ENCODE measurements at regions not wholly inside any gene's neighbourhood (a gene's known extent, or its start where the extent isn't known, plus 50 kb on each side); places are given as distances from the start of the nearest gene placed in this dataset.
"Not testable (repeated sequence)": the region's sequence is repeated elsewhere in the genome, so short reads cannot be mapped to it uniquely, and the experiment has no call there.

GRCh38 chr5:112597831-112598230 is 139.9 kb upstream of the APC start:
- no peaks in the 10 kb centered on the region for H3K9me3 ChIP-seq
- no peaks in the 10 kb centered on the region for H3K27me3 ChIP-seq
- peaks cover 0 to 4% (median 0%) of the 10 kb centered on the region in 4 donors for H3K4me1 ChIP-seq
- no peaks in the 10 kb centered on the region for H3K36me3 ChIP-seq
- WGBS, 2 donors, result 84 to 86% methylated on average over 1 of the region's 1 CpG
- DNase-seq (ENCODE audit: low spot score in 2 of 2), result no peak
- H3K4me3 ChIP-seq, result no peak overlapping the region
- H3K27ac ChIP-seq, result no peak overlapping the region
- no peak for TF ChIP-seq POLR2A (IDR thresholded peaks at IDR 0.05)
- TF ChIP-seq EP300 (IDR thresholded peaks at IDR 0.05), result no peak
- no peak for TF ChIP-seq CTCF (IDR thresholded peaks at IDR 0.05)

- H3K4me3 ChIP-seq; H3K36me3 ChIP-seq; H3K9me3 ChIP-seq; H3K27me3 ChIP-seq; H3K4me1 ChIP-seq; DNase-seq (ENCODE audit: low spot score in 2 of 2); H3K27ac ChIP-seq: not testable (repeated sequence)
- WGBS, 2 donors, result 22 to 51% methylated on average over 2 of the region's 2 CpGs
These were observed 137.2 kb upstream of the APC start for GRCh38 chr5:112600510-112600909.

GRCh38 chr5:112604732-112605630 is 132.7 kb upstream of the APC start:
- Histone ChIP-seq H3K9me3 (no peaks in the 10 kb centered on the region), H3K27ac (no peak overlapping the region), H3K27me3 (no peaks in the 10 kb centered on the region), H3K36me3 (no peaks in the 10 kb centered on the region), H3K4me1 (no peaks in the 10 kb centered on the region), H3K4me3 (no peak overlapping the region)
- no peak for DNase-seq (ENCODE audit: low spot score in 2 of 2)
- TF ChIP-seq EP300 (IDR thresholded peaks at IDR 0.05), result no peak
- no peak for TF ChIP-seq POLR2A (IDR thresholded peaks at IDR 0.05)
- TF ChIP-seq CTCF (IDR thresholded peaks at IDR 0.05), result no peak
- WGBS, 2 donors, result 29 to 36% methylated on average over 2 of the region's 2 CpGs

- no peak for DNase-seq (ENCODE audit: low spot score in 2 of 2)
- no peak overlapping the region for H3K4me3 ChIP-seq
- H3K27ac ChIP-seq, result no peak overlapping the region
- H3K4me1 ChIP-seq, result no peaks in the 10 kb centered on the region
- H3K36me3 ChIP-seq, result no peaks in the 10 kb centered on the region
- no peaks in the 10 kb centered on the region for H3K27me3 ChIP-seq
- 83 to 90% methylated on average over 1 of the region's 1 CpG for WGBS, 2 donors
- no peak for TF ChIP-seq EP300 (IDR thresholded peaks at IDR 0.05)
- no peak for TF ChIP-seq CTCF (IDR thresholded peaks at IDR 0.05)
- H3K9me3 ChIP-seq, result no peaks in the 10 kb centered on the region
These were observed 128.7 kb upstream of the APC start for GRCh38 chr5:112608975-112609374.

GRCh38 chr5:112612663-112613062 is 125.0 kb upstream of the APC start:
- DNase-seq (ENCODE audit: low spot score in 2 of 2), result no peak
- no peak overlapping the region for H3K4me3 ChIP-seq
- H3K4me1 ChIP-seq, result no peaks in the 10 kb centered on the region
- no peaks in the 10 kb centered on the region for H3K36me3 ChIP-seq
- no peak overlapping the region for H3K27ac ChIP-seq
- H3K9me3 ChIP-seq, result no peaks in the 10 kb centered on the region
- TF ChIP-seq EP300 (IDR thresholded peaks at IDR 0.05) (no peak), CTCF (IDR thresholded peaks at IDR 0.05) (no peak), POLR2A (IDR thresholded peaks at IDR 0.05) (no peak)
- WGBS, 2 donors, result 89 to 93% methylated on average over 4 of the region's 4 CpGs
- H3K27me3 ChIP-seq, result no peaks in the 10 kb centered on the region

All from tibial nerve (tissue), 4 donors.